Astrocyte (in vitro differentiated cells and primary cell): ENCODE measurements at regions not wholly inside any gene's neighbourhood (a gene's known extent, or its start where the extent isn't known, plus 50 kb on each side); places are given as distances from the start of the nearest gene placed in this dataset.
A peak's percentile ranks its signal among the peaks of the same experiment; 100 is the strongest.

Experiments
- DNase-seq: peaks from one replicate; pipeline ENCODE4 v3.0.0-alpha.2; 2010; ENCODE audit warnings: low read depth
- FAIRE-seq: peaks from 2 replicates; lab custom pipeline; 2011; peaks lifted over from hg19 to GRCh38; lab: Jason Lieb, UNC
- H2AFZ ChIP-seq: 2 replicates; pipeline ENCODE4 v1.6.0; 2012; ENCODE audit warnings: low read depth, low read length, inconsistent platforms
- H3K27ac ChIP-seq: 2 replicates; pipeline ENCODE4 v1.5.1; 2011; ENCODE audit warnings: low read depth, low read length, inconsistent platforms
- H3K27me3 ChIP-seq: 2 replicates; pipeline ENCODE4 v1.6.0; 2011; ENCODE audit warnings: low read length, inconsistent platforms; ENCODE audit not compliant: insufficient read depth
- H3K36me3 ChIP-seq: 2 replicates; pipeline ENCODE4 v1.5.1; 2011; ENCODE audit warnings: low read length, inconsistent platforms; ENCODE audit not compliant: insufficient read depth
- H3K4me1 ChIP-seq: 2 replicates; pipeline ENCODE4 v1.5.1; 2011; ENCODE audit warnings: low read length, inconsistent platforms; ENCODE audit not compliant: insufficient read depth
- H3K4me2 ChIP-seq: 2 replicates; pipeline ENCODE4 v1.6.0; 2012; ENCODE audit warnings: low read length, inconsistent platforms
- H3K4me3 ChIP-seq: 2 replicates; pipeline ENCODE4 v1.5.1; 2011; ENCODE audit warnings: low read depth, mild to moderate bottlenecking, low read length, inconsistent platforms; ENCODE audit not compliant: insufficient read depth
- H3K79me2 ChIP-seq: 2 replicates; pipeline ENCODE4 v1.6.0; 2012; ENCODE audit warnings: mild to moderate bottlenecking, low read length, inconsistent platforms; ENCODE audit not compliant: insufficient read depth
- H3K9ac ChIP-seq: 2 replicates; pipeline ENCODE4 v1.6.0; 2012; ENCODE audit warnings: mild to moderate bottlenecking, low read length, inconsistent platforms
- H3K9me3 ChIP-seq: 2 replicates; pipeline ENCODE4 v1.5.1; 2012; ENCODE audit warnings: low read depth, mild to moderate bottlenecking, low read length, inconsistent platforms; ENCODE audit not compliant: insufficient read depth
- H4K20me1 ChIP-seq: 2 replicates; pipeline ENCODE4 v1.6.0; 2012; ENCODE audit warnings: low read length, inconsistent platforms; ENCODE audit not compliant: insufficient read depth
- H3K27ac Mint-ChIP-seq: one replicate; pipeline ENCODE4 v1.8.0; 2021; ENCODE audit warnings: mild to moderate bottlenecking, mixed read lengths; ENCODE audit not compliant: unreplicated experiment
- H3K27me3 Mint-ChIP-seq: one replicate; pipeline ENCODE4 v1.8.0; 2021; ENCODE audit warnings: low read depth, mixed read lengths; ENCODE audit not compliant: unreplicated experiment
- H3K36me3 Mint-ChIP-seq: one replicate; pipeline ENCODE4 v1.8.0; 2021; ENCODE audit warnings: low read depth, mixed read lengths; ENCODE audit not compliant: unreplicated experiment
- H3K4me1 Mint-ChIP-seq: one replicate; pipeline ENCODE4 v1.8.0; 2021; ENCODE audit warnings: low read depth, mixed read lengths; ENCODE audit not compliant: unreplicated experiment
- H3K4me3 Mint-ChIP-seq: one replicate; pipeline ENCODE4 v1.8.0; 2021; ENCODE audit warnings: mild to moderate bottlenecking, moderate library complexity, mixed read lengths; ENCODE audit not compliant: unreplicated experiment
- H3K9me3 Mint-ChIP-seq: one replicate; pipeline ENCODE4 v1.8.0; 2021; ENCODE audit warnings: mild to moderate bottlenecking, mixed read lengths; ENCODE audit not compliant: unreplicated experiment
- CTCF ChIP-seq: IDR thresholded peaks from 2 replicates; pipeline ENCODE4 v1.5.1; 2011; ENCODE audit warnings: low read depth, mild to moderate bottlenecking, inconsistent platforms, low read length, moderate library complexity; ENCODE audit not compliant: insufficient read depth
- EZH2 ChIP-seq: IDR thresholded peaks from 2 replicates; pipeline ENCODE4 v1.6.1; 2012; ENCODE audit warnings: mild to moderate bottlenecking, low read length, inconsistent platforms; ENCODE audit not compliant: insufficient read depth

GRCh38 chr3:107285197-107285596 is 92.0 kb upstream of the CCDC54 start:
- Mint-ChIP-seq H3K4me3 (no peak overlapping the region), H3K27me3 (no peaks in the 10 kb centered on the region), H3K4me1 (peaks cover 9% of the 10 kb centered on the region), H3K36me3 (no peaks in the 10 kb centered on the region), H3K9me3 (no peaks in the 10 kb centered on the region), H3K27ac (peak overlapping the region; percentile 89)
- no peak overlapping the region for H2AFZ ChIP-seq
- H3K9ac ChIP-seq: no peak overlapping the region
- H4K20me1 ChIP-seq: no peaks in the 10 kb centered on the region
- no peak for TF ChIP-seq EZH2
- TF ChIP-seq CTCF: no peak
- no peak overlapping the region for H3K4me2 ChIP-seq
- H3K27me3 ChIP-seq: no peaks in the 10 kb centered on the region
- H3K4me1 ChIP-seq: no peaks in the 10 kb centered on the region
- no peaks in the 10 kb centered on the region for H3K79me2 ChIP-seq
- DNase-seq (no peak), FAIRE-seq (no peak)
- no peaks in the 10 kb centered on the region for H3K9me3 ChIP-seq
- no peaks in the 10 kb centered on the region for H3K36me3 ChIP-seq
- H3K4me3 ChIP-seq: no peak overlapping the region
- no peak overlapping the region for H3K27ac ChIP-seq

GRCh38 chr3:107289354-107289753 is 87.9 kb upstream of the CCDC54 start:
- Mint-ChIP-seq H3K9me3 (peaks cover 3% of the 10 kb centered on the region), H3K4me1 (peaks cover 9% of the 10 kb centered on the region), H3K36me3 (no peaks in the 10 kb centered on the region), H3K27ac (no peak overlapping the region), H3K4me3 (no peak overlapping the region), H3K27me3 (no peaks in the 10 kb centered on the region)
- H3K4me3 ChIP-seq: no peak overlapping the region
- TF ChIP-seq CTCF (no peak), EZH2 (no peak)
- no peak for DNase-seq
- no peaks in the 10 kb centered on the region for H3K79me2 ChIP-seq
- H3K4me2 ChIP-seq: no peak overlapping the region
- H3K27me3 ChIP-seq: no peaks in the 10 kb centered on the region
- no peak overlapping the region for H3K9ac ChIP-seq
- H2AFZ ChIP-seq: no peak overlapping the region
- H3K27ac ChIP-seq: no peak overlapping the region
- no peaks in the 10 kb centered on the region for H3K36me3 ChIP-seq
- H3K4me1 ChIP-seq: no peaks in the 10 kb centered on the region
- no peak for FAIRE-seq
- H4K20me1 ChIP-seq: no peaks in the 10 kb centered on the region
- no peaks in the 10 kb centered on the region for H3K9me3 ChIP-seq

- H2AFZ ChIP-seq: no peak overlapping the region
- H3K4me3 ChIP-seq: no peak overlapping the region
- no peaks in the 10 kb centered on the region for H3K79me2 ChIP-seq
- DNase-seq (no peak), FAIRE-seq (no peak)
- Mint-ChIP-seq H3K4me1 (no peaks in the 10 kb centered on the region), H3K27me3 (no peaks in the 10 kb centered on the region), H3K36me3 (no peaks in the 10 kb centered on the region), H3K27ac (no peak overlapping the region), H3K4me3 (no peak overlapping the region), H3K9me3 (peaks cover 6% of the 10 kb centered on the region)
- H3K36me3 ChIP-seq: no peaks in the 10 kb centered on the region
- no peaks in the 10 kb centered on the region for H3K27me3 ChIP-seq
- TF ChIP-seq CTCF: no peak
- no peak for TF ChIP-seq EZH2
- no peaks in the 10 kb centered on the region for H3K4me1 ChIP-seq
- H3K9me3 ChIP-seq: no peaks in the 10 kb centered on the region
- no peak overlapping the region for H3K4me2 ChIP-seq
- H3K27ac ChIP-seq: no peak overlapping the region
- no peak overlapping the region for H3K9ac ChIP-seq
- no peaks in the 10 kb centered on the region for H4K20me1 ChIP-seq
Observed at GRCh38 chr3:107294117-107294516, 83.1 kb upstream of the CCDC54 start.
